PC-3 (cell line): ENCODE measurements at regions not wholly inside any gene's neighbourhood (a gene's known extent, or its start where the extent isn't known, plus 50 kb on each side); places are given as distances from the start of the nearest gene placed in this dataset.

Source experiments
- CTCF ChIP-seq: fragments of 300-600 bp; sonication (generic); conservative IDR thresholded peaks from 2 replicates; pipeline ENCODE4 v1.5.1; 2017; ENCODE audit warnings: antibody characterized with exemption, low read depth, mild to moderate bottlenecking, low read length
- EZH2 ChIP-seq: fragments of 300-600 bp; sonication (generic); IDR thresholded peaks from one replicate; pipeline ENCODE4 v1.6.1; 2017; ENCODE audit warnings: antibody characterized with exemption, mild to moderate bottlenecking, low read length; ENCODE audit not compliant: unreplicated experiment

- TF ChIP-seq EZH2: no peak
- TF ChIP-seq CTCF: no peak
Observed at GRCh38 chr14:66369157-66369697, 116.9 kb upstream of the CCDC196 start.
